Stimulated activated CD8-positive, alpha-beta memory T cell treated with anti-CD3 and anti-CD28 coated beads, Interleukin-15, amount 100 ng/mL, for 1 hour (primary cell): ENCODE measurements at regions not wholly inside any gene's neighbourhood (a gene's known extent, or its start where the extent isn't known, plus 50 kb on each side); places are given as distances from the start of the nearest gene placed in this dataset.
"Not testable (repeated sequence)": the region's sequence is repeated elsewhere in the genome, so short reads cannot be mapped to it uniquely, and the experiment has no call there.

Experiments
- DNase-seq: peaks from one replicate; pipeline ENCODE4 v3.0.0-alpha.2; 2020; ENCODE audit warnings: low read depth

DNA sequence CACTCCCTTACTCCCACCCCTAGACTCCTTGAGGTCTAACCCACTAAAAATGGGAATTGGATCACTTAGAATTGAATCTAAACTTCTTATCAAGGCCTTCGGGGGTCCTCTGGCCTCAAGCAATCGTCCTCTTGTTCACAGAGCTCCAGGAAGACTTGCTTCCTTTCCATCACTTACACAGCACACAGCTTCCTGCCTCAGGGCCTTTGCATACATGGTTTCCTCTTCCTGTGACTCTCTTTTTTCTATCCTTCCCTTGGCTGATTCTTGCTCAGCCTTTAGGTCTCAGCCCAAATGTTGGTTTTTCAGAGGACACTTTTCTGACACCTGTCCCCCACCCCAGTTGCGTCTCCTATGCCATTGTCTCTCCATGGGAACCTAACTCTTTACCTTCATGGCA is 50.0 kb upstream of the ALDH1B1 start:
- DNase-seq, result no peak

- DNase-seq, result no peak
These were observed 50.4 kb upstream of the ALDH1B1 start for GRCh38 chr9:38342096-38342495.

GRCh38 chr9:38339496-38339895 is 53.0 kb upstream of the ALDH1B1 start:
- DNase-seq, result no peak

- no peak for DNase-seq
These were observed 53.4 kb upstream of the ALDH1B1 start for GRCh38 chr9:38339087-38339486.

- DNase-seq, result no peak
These were observed 54.0 kb upstream of the ALDH1B1 start for GRCh38 chr9:38338342-38339018.

DNA sequence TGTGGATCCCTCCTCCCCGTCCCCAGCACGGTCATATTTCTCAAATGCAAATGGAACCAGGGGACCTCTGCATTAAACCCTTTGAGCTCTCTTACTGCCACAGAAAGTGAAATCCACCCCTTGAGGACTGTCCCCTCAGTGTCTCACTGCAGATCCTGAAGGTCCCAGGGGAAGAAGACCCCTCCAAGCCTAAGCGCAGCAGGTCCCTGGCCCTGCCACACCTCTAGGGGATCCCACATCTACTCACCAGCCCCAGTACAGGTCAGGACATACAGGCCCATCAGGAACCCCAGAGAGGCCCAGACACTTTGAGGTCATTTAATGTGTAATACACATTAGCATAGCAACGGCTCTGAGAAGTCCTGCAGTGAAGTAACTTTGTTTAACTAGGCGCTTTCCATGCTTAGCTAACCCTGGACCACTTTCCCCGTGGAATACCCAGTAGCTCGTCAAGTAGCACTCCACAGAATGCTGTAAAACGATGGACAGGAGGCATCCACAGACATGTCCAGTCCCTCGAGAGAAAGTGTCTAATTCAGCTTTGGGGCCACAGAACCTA is 54.7 kb upstream of the ALDH1B1 start:
- DNase-seq, result no peak

DNA sequence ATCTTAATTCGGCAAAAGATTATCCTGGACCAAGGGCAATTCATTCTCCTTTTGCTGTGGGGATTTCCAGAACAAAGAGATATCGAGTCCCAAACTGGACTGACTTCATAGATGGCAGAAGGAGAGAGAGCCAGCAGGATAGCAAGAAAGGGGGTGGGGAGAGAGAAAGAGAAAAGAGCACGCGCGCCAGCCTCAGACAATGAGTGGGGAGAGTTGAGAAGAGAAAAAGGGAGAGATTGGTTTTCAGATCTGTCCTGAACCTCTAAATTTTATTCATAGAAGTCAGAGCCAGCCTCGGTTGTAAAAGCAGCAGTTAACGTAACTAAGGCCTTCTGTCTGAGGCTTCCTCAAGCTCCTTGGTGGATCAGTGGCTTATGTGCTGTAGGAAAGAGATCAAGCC is 55.3 kb upstream of the ALDH1B1 start:
- no peak for DNase-seq

GRCh38 chr9:38336341-38336740 is 56.2 kb upstream of the ALDH1B1 start:
- no peak for DNase-seq

- DNase-seq, result no peak
These were observed 56.8 kb upstream of the ALDH1B1 start for GRCh38 chr9:38335686-38336085.

GRCh38 chr9:38334234-38334633 is 58.3 kb upstream of the ALDH1B1 start:
- DNase-seq, result no peak

GRCh38 chr9:38333047-38333446 is 59.5 kb upstream of the ALDH1B1 start:
- no peak for DNase-seq

DNA sequence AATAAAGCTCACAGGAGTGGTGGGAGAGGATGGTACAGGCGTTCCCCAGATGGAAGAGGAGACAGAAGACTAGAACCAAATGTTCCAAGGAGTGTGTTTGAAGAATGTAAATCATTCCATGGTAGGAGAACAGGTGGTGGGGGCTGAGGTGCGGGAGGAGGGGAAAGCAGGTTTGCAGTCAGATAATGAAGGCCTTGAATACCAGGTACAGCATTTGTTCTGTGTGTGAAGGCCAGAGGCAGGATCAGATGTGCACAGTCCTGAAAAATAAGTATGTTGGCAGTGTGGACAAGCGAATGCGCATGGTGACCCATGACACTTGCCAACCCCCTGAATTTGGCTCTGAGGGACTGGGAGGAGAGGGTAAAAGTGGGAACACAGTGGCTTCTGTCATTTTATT is 59.9 kb upstream of the ALDH1B1 start:
- no peak for DNase-seq

- DNase-seq, result no peak
These were observed 61.4 kb upstream of the ALDH1B1 start for GRCh38 chr9:38331141-38331540.

- no peak for DNase-seq
These were observed 62.5 kb upstream of the ALDH1B1 start for GRCh38 chr9:38329968-38330367.

GRCh38 chr9:38328765-38329164 is 63.7 kb upstream of the ALDH1B1 start:
- DNase-seq, result no peak

DNA sequence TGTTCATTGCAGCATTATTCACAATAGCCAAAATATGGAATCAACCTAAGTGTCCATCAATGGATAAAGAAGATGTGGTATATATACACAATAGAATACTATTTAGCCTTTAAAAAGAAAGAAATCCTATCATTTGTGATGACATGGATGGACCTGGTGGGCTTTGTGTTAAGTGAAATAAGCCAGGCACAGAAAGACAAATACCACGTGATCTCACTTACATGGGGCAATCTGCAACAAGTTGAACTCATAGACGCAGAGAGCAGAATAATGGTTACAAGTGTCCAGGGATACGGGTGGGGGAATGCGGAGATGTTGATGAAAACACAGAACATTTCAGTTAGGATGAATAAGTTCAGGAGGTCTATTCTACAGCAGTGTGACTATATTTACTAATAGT is 66.4 kb upstream of the ALDH1B1 start:
- DNase-seq, result no peak

- not testable (repeated sequence) for DNase-seq
These were observed 68.3 kb upstream of the ALDH1B1 start for GRCh38 chr9:38324213-38324612.

GRCh38 chr9:38322937-38323336 is 69.6 kb upstream of the ALDH1B1 start:
- DNase-seq, result no peak

DNA sequence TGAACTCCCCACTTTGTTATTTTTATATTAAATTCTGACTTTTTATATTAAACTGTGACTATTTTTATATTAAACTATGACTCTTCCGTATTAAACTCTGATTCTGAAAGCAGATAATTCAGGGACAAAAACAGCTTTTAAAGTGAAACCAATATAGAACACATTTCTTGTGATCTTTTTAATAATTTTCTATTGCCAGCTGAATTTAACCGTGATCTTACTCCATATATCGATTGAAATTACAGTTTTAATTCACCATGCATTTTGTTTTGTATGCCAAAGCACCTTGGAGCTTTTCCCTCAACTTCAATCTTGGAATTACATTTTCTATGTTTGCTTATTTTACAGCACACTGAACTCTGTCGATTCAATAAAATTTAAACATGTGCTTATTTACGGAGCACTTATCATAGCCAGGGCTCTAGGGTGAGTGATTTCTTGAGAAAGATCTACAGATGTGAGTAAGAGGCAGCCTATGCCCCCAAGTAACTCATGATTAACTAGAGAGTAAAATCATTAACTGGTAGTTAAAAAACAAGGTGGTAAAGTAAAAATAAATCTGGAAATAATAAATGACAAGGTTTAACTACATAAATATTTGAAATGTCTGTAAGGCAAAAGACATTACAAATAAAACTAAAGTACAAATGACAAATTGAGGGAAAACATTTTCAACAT is 72.9 kb upstream of the ALDH1B1 start:
- DNase-seq, result no peak

- no peak for DNase-seq
These were observed 73.6 kb upstream of the ALDH1B1 start for GRCh38 chr9:38318759-38319495.

DNA sequence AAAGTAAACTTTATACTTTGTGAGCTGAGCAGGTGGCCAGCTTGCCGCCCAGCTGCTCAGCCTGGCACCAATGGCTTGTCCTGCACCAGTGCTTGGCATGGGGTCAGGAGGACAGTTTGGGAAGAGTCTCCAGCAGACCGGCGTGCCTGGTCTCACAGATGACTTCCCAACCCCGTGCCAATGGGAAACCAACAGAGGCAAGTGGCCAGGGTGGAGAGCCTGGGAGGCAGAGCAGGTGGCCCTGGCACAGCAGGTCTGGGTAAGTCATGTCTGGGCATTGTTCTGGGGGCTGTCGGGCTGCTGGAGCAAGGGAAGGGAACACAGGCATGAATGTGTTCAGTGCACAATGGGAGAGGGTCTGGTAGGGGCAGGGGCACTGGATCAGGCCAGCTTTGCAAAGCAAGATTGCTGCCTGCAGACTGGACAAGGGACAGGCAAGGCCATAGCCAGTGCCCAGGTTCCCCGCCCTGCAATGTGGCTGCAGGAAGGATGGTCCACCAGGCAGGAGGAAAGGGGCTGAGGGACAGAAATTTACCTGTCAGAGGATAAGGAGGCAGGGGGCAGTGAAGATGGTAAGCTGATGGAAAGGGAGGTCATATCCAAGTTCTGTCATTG is 76.2 kb upstream of the ALDH1B1 start:
- DNase-seq, result no peak

DNA sequence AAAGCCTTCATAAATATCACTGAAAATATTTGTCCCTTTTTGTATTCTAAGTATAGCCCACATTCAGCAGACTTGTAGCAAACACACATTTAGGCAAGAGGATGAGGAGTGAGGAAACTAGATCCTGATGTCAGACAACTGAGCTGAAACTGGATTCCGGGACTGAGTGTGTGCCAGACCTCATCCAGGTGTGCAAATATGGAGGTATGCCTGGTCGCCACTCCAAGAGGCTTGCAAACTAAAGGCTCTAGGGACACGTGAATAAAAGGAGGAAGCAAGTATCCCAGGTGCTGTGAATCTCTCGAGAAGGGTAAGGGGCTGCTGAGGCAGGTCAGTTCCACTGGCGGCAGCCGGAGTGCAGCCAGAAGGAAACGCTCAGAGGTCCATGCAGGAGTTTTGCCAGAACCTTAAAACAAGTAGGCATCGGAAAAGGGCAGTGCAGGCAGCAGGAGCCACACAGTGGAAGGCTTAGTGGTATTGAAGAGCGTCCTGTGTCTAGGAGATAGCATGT is 77.4 kb upstream of the ALDH1B1 start:
- DNase-seq, result no peak
